ENCODE measurements at regions not wholly inside any gene's neighbourhood (a gene's known extent, or its start where the extent isn't known, plus 50 kb on each side); places are given as distances from the start of the nearest gene placed in this dataset.

- DNase-seq: peak; percentile 37 to 56 (median 38)
- no peaks in the 10 kb centered on the region for H3K36me3 Mint-ChIP-seq (ENCODE audit: low read depth)
- no peak overlapping the region for H3K4me3 Mint-ChIP-seq
- no peaks in the 10 kb centered on the region for H3K9me3 ChIP-seq (ENCODE audit: control insufficient read depth, low read length, poor library complexity, severe bottlenecking)
- H3K4me1 Mint-ChIP-seq: peaks cover 13% of the 10 kb centered on the region
- no peak overlapping the region for H3K27ac Mint-ChIP-seq
- H3K27me3 Mint-ChIP-seq: no peaks in the 10 kb centered on the region
- ATAC-seq: peak; percentile 93
Measured at GRCh38 chr6:20291764-20292580, 79.7 kb upstream of the MBOAT1 start.

DNA sequence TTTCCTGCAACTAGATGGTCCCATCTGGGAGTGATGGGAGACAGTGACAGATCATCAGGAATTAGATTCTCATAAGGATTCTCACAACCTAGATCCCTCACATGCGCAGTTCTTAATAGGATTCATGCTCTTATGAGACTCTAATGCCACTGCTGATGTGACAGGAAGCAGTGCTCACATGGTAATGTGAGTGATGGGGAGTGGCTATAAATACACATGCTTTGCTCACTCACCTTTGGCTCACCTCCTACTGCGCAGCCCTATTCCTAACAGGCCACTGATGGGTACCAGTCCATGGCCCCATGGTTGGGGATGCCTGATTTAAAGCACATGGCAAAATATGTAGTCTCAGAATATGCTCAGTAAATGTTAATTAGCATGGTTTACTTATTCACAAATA is 80.6 kb upstream of the MBOAT1 start:
- ATAC-seq (no peak), DNase-seq (no peak)
- H3K9me3 ChIP-seq (ENCODE audit: control insufficient read depth, low read length, poor library complexity, severe bottlenecking): no peaks in the 10 kb centered on the region
- no peak overlapping the region for H3K4me3 Mint-ChIP-seq
- H3K27ac Mint-ChIP-seq: no peak overlapping the region
- H3K4me1 Mint-ChIP-seq: peaks cover 13% of the 10 kb centered on the region
- H3K36me3 Mint-ChIP-seq (ENCODE audit: low read depth): no peaks in the 10 kb centered on the region
- H3K27me3 Mint-ChIP-seq: no peaks in the 10 kb centered on the region

GRCh38 chr6:20301256-20301655 is 89.0 kb upstream of the MBOAT1 start:
- H3K4me1 Mint-ChIP-seq: no peaks in the 10 kb centered on the region
- no peak for ATAC-seq
- no peak overlapping the region for H3K27ac Mint-ChIP-seq
- no peak overlapping the region for H3K4me3 Mint-ChIP-seq
- H3K36me3 Mint-ChIP-seq (ENCODE audit: low read depth): peaks cover 2% of the 10 kb centered on the region
- peaks cover 11% of the 10 kb centered on the region for H3K27me3 Mint-ChIP-seq
- DNase-seq: no peak
- no peaks in the 10 kb centered on the region for H3K9me3 ChIP-seq (ENCODE audit: control insufficient read depth, low read length, poor library complexity, severe bottlenecking)

DNA sequence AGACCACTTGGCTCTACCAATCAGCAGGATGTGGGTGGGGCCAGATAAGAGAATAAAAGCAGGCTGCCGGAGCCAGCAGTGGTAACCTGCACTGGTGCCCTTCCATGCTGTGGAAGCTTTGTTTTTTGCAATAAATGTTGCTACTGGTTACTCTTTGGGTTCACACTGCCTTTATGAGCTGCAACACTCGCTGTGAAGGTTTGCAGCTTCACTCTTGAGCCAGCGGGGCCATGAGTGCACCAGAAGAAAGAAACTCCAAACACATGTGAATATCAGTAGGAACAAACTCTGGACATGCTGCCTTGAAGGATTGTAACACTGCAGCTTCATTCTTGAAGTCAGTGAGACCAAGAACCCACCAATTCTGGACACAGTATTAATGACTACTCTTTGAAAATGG is 89.9 kb upstream of the MBOAT1 start:
- no peaks in the 10 kb centered on the region for H3K4me1 Mint-ChIP-seq
- peaks cover 11% of the 10 kb centered on the region for H3K27me3 Mint-ChIP-seq
- H3K27ac Mint-ChIP-seq: no peak overlapping the region

GRCh38 chr6:20302702-20303251 is 90.5 kb upstream of the MBOAT1 start:
- Mint-ChIP-seq H3K36me3 (ENCODE audit: low read depth) (peaks cover 4% of the 10 kb centered on the region), H3K4me3 (no peak overlapping the region), H3K27me3 (peaks cover 11% of the 10 kb centered on the region), H3K27ac (no peak overlapping the region), H3K4me1 (no peaks in the 10 kb centered on the region)
- DNase-seq (no peak), ATAC-seq (no peak)
- no peaks in the 10 kb centered on the region for H3K9me3 ChIP-seq (ENCODE audit: control insufficient read depth, low read length, poor library complexity, severe bottlenecking)

More for the DNA sequence above, 89.9 kb upstream of the MBOAT1 start:
- no peaks in the 10 kb centered on the region for H3K9me3 ChIP-seq (ENCODE audit: control insufficient read depth, low read length, poor library complexity, severe bottlenecking)
- no peak for ATAC-seq
- Mint-ChIP-seq H3K36me3 (ENCODE audit: low read depth) (peaks cover 2% of the 10 kb centered on the region), H3K4me3 (no peak overlapping the region)
- no peak for DNase-seq

GRCh38 chr6:20306491-20306890 is 94.2 kb upstream of the MBOAT1 start:
- no peak for DNase-seq
- no peaks in the 10 kb centered on the region for H3K4me1 Mint-ChIP-seq

DNA sequence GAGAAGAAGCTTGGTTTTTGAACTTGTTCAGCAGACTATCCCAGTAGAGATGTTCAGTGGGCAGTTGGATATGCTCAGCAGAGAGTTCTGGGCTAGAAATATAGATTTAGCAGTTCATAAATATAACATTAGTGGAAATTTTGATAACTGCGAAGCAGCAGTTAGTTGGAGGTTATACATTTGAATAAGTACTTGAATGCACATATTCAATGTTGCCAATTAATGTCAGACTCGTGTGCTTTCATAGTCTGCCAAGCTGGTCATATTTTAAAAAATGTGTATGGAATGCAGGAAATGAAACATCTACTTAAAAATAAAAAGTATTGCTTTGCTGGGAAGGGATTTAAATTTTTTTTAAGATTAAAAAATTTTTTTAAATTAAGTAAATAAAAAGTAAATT is 92.5 kb upstream of the E2F3 start:
- ATAC-seq (no peak), DNase-seq (no peak)
- peaks cover 20% of the 10 kb centered on the region for H3K27me3 Mint-ChIP-seq
- no peaks in the 10 kb centered on the region for H3K4me1 Mint-ChIP-seq
- H3K36me3 Mint-ChIP-seq (ENCODE audit: low read depth): peaks cover 4% of the 10 kb centered on the region
- no peak overlapping the region for H3K4me3 Mint-ChIP-seq
- H3K27ac Mint-ChIP-seq: peak overlapping the region; percentile 8
- no peaks in the 10 kb centered on the region for H3K9me3 ChIP-seq (ENCODE audit: control insufficient read depth, low read length, poor library complexity, severe bottlenecking)

More at GRCh38 chr6:20306491-20306890, 94.2 kb upstream of the MBOAT1 start:
- peaks cover 11% of the 10 kb centered on the region for H3K27me3 Mint-ChIP-seq
- peaks cover 2% of the 10 kb centered on the region for H3K36me3 Mint-ChIP-seq (ENCODE audit: low read depth)
- no peak overlapping the region for H3K27ac Mint-ChIP-seq
- H3K4me3 Mint-ChIP-seq: no peak overlapping the region
- ATAC-seq: no peak
- no peaks in the 10 kb centered on the region for H3K9me3 ChIP-seq (ENCODE audit: control insufficient read depth, low read length, poor library complexity, severe bottlenecking)

GRCh38 chr6:20310185-20310584 is 91.5 kb upstream of the E2F3 start:
- ATAC-seq (no peak), DNase-seq (no peak)
- H3K27me3 Mint-ChIP-seq: peaks cover 26% of the 10 kb centered on the region
- H3K4me3 Mint-ChIP-seq: no peak overlapping the region
- H3K27ac Mint-ChIP-seq: no peak overlapping the region
- H3K9me3 ChIP-seq (ENCODE audit: control insufficient read depth, low read length, poor library complexity, severe bottlenecking): no peaks in the 10 kb centered on the region
- H3K36me3 Mint-ChIP-seq (ENCODE audit: low read depth): peaks cover 4% of the 10 kb centered on the region
- H3K4me1 Mint-ChIP-seq: no peaks in the 10 kb centered on the region

- no peak overlapping the region for H3K4me3 Mint-ChIP-seq
- DNase-seq (no peak), ATAC-seq (no peak)
- peaks cover 28% of the 10 kb centered on the region for H3K27me3 Mint-ChIP-seq
- no peaks in the 10 kb centered on the region for H3K4me1 Mint-ChIP-seq
- no peak overlapping the region for H3K27ac Mint-ChIP-seq
- H3K36me3 Mint-ChIP-seq (ENCODE audit: low read depth): peaks cover 3% of the 10 kb centered on the region
- no peaks in the 10 kb centered on the region for H3K9me3 ChIP-seq (ENCODE audit: control insufficient read depth, low read length, poor library complexity, severe bottlenecking)
Measured at GRCh38 chr6:20312606-20313005, 89.1 kb upstream of the E2F3 start.

DNA sequence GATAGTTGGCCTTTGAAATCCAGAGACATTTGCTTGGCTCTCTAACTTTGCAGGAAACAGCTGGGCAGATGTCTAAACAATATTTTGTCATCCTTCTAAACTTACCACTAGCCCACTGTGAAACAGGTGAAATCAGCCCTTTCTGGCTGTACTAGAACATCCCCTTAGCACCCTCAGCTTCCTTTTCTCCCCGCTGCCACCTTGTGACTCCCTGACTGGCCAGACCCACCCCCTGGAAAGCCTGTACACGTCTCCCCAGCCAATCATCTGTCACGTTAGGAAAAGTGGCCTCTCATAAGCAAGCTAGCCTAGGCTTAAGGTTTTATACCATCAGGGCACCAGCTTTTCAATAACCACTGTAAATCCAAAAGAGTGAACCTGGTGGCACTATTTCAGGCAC is 88.6 kb upstream of the E2F3 start:
- no peak overlapping the region for H3K4me3 Mint-ChIP-seq
- no peaks in the 10 kb centered on the region for H3K9me3 ChIP-seq (ENCODE audit: control insufficient read depth, low read length, poor library complexity, severe bottlenecking)
- H3K27ac Mint-ChIP-seq: no peak overlapping the region
- ATAC-seq (no peak), DNase-seq (no peak)
- H3K36me3 Mint-ChIP-seq (ENCODE audit: low read depth): peaks cover 3% of the 10 kb centered on the region
- H3K4me1 Mint-ChIP-seq: no peaks in the 10 kb centered on the region
- H3K27me3 Mint-ChIP-seq: peaks cover 28% of the 10 kb centered on the region

DNA sequence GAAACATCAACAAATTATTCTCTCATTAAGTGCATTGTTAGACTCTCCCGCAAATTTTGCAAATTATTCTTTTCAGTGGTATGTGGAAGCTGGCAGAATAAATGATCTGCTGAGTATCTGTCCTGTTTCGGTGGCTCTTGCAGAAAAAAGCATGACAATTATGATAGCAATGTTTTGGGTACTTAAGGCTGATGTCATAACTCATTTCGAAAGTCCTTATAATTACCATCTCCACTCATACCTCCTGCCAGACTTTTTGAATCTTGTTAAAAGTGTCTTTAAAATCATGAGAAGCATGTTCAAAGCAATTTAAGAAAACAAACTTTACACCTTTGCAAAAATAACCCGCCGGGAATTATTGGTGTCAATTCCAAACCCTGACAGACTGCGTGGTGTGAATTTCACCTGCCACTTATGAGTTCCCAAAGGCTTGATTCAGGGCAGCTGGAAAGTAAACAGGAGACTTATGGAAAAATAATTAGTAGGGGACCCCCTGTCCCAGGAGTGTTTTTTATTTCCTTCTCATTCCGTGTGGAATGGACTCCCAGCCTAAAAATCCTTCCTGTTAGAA is 87.6 kb upstream of the E2F3 start:
- peaks cover 28% of the 10 kb centered on the region for H3K27me3 Mint-ChIP-seq
- no peaks in the 10 kb centered on the region for H3K9me3 ChIP-seq (ENCODE audit: control insufficient read depth, low read length, poor library complexity, severe bottlenecking)
- H3K4me1 Mint-ChIP-seq: no peaks in the 10 kb centered on the region
- H3K27ac Mint-ChIP-seq: no peak overlapping the region
- ATAC-seq (no peak), DNase-seq (no peak)
- no peak overlapping the region for H3K4me3 Mint-ChIP-seq
- peaks cover 3% of the 10 kb centered on the region for H3K36me3 Mint-ChIP-seq (ENCODE audit: low read depth)

GRCh38 chr6:20314866-20315845 is 86.5 kb upstream of the E2F3 start:
- Mint-ChIP-seq H3K27ac (no peak overlapping the region), H3K4me3 (no peak overlapping the region), H3K4me1 (no peaks in the 10 kb centered on the region), H3K27me3 (peaks cover 28% of the 10 kb centered on the region), H3K36me3 (ENCODE audit: low read depth) (peaks cover 3% of the 10 kb centered on the region)
- no peak for ATAC-seq
- DNase-seq: no peak
- H3K9me3 ChIP-seq (ENCODE audit: control insufficient read depth, low read length, poor library complexity, severe bottlenecking): no peaks in the 10 kb centered on the region

DNA sequence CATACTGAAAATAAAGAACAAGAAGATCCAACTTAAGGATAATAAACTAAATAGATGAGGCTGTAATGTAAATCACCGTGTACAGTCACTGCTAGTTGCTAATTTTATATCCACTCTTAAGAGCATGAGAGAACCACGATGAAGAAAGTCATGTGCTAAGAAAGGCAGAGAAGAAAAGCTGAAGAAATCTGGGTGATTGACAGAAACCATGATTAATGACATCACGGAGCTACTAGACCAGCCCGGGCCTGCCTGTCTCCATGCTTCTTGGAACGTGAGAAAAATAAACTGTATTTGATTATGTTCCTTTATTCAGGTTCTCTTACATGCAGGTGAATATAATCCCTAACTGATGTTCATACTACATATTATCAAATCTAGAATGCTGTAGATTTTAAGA is 84.2 kb upstream of the E2F3 start:
- DNase-seq (no peak), ATAC-seq (no peak)
- peaks cover 2% of the 10 kb centered on the region for H3K4me1 Mint-ChIP-seq
- H3K4me3 Mint-ChIP-seq: no peak overlapping the region
- H3K36me3 Mint-ChIP-seq (ENCODE audit: low read depth): peaks cover 3% of the 10 kb centered on the region
- H3K27me3 Mint-ChIP-seq: peaks cover 38% of the 10 kb centered on the region
- no peak overlapping the region for H3K27ac Mint-ChIP-seq
- H3K9me3 ChIP-seq (ENCODE audit: control insufficient read depth, low read length, poor library complexity, severe bottlenecking): no peaks in the 10 kb centered on the region
